VCaP (cell line): ENCODE measurements at regions not wholly inside any gene's neighbourhood (a gene's known extent, or its start where the extent isn't known, plus 50 kb on each side); places are given as distances from the start of the nearest gene placed in this dataset.
"Not testable (repeated sequence)": the region's sequence is repeated elsewhere in the genome, so short reads cannot be mapped to it uniquely, and the experiment has no call there.

Source experiments
- H3K27ac ChIP-seq: fragments of 450-650 bp; 2 replicates; pipeline ENCODE4 v1.5.1; 2017
- TF ChIP-seq, protein P1 (sequence below): fragments of 450-650 bp; conservative IDR thresholded peaks from 2 replicates; pipeline ENCODE4 v1.5.1; 2017; ENCODE audit warnings: mild to moderate bottlenecking, moderate library complexity

DNA sequence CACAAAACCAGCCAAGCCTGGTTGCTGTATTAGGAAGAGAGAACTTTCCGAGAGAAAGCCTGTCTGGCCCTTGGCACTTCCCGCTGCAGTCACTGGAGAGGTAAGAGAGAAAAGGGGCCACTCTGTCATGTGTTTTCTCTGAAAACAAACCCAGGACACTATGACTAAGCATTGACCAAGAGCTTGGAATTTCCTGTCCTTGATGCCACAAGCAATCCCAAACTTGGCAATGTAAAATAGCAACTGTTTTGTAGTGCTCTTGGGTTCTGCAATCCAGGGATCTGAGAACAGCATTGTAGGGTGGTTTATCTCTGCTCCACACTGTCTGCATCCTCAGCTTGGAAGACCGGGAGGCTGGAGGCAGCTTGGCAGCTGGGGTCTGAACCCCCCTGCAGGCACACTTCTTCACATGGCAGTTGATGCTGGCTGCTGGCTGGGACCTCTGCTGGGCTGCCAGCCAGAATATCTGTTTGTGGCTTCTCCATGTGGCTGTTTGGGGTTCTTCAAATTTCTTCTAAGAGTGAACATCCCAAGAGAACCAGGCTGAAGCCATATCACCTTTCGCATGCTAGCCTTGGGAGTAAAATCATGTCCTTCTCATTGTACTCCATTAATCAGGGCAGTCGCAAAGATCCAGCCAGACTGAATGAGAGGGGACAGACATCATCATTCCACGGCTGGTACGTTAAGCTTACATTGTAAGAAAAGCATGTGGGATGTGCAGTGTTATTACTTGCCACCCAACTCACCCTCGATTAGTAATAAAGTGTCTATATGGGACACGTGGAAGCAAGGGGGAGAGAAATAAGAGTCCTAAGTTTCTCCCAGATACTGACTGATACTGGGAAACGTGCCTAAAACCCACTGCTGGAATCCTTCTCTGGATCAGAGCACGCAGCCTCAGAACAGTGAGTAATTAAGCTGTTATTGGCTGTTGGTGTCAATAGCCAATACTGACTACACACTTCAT is 537.4 kb upstream of the B3GAT1 start:
- TF ChIP-seq, protein P1, sequence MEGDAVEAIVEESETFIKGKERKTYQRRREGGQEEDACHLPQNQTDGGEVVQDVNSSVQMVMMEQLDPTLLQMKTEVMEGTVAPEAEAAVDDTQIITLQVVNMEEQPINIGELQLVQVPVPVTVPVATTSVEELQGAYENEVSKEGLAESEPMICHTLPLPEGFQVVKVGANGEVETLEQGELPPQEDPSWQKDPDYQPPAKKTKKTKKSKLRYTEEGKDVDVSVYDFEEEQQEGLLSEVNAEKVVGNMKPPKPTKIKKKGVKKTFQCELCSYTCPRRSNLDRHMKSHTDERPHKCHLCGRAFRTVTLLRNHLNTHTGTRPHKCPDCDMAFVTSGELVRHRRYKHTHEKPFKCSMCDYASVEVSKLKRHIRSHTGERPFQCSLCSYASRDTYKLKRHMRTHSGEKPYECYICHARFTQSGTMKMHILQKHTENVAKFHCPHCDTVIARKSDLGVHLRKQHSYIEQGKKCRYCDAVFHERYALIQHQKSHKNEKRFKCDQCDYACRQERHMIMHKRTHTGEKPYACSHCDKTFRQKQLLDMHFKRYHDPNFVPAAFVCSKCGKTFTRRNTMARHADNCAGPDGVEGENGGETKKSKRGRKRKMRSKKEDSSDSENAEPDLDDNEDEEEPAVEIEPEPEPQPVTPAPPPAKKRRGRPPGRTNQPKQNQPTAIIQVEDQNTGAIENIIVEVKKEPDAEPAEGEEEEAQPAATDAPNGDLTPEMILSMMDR = no peak
- H3K27ac ChIP-seq = no peak overlapping the region

DNA sequence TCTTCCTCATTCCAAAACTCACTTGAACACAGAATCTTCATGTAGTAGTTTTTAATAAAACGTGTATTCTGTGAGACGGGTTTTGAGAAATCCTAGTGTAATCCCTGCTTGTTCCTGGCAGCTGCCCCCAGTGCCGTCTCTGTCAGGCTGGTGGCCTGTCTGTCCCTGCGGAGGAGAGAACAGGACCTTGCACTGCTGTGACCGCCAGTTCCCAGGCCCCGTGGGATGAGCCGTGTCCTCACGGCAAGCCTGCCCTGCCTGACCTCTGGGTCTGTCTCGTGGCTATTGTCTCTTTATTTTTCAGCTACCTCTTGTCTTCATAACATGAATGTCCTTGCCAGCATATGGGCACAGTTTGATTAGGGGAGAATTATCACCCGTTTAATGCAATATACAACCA is 535.5 kb upstream of the B3GAT1 start:
- TF ChIP-seq, protein P1 = no peak
- H3K27ac ChIP-seq = no peak overlapping the region

DNA sequence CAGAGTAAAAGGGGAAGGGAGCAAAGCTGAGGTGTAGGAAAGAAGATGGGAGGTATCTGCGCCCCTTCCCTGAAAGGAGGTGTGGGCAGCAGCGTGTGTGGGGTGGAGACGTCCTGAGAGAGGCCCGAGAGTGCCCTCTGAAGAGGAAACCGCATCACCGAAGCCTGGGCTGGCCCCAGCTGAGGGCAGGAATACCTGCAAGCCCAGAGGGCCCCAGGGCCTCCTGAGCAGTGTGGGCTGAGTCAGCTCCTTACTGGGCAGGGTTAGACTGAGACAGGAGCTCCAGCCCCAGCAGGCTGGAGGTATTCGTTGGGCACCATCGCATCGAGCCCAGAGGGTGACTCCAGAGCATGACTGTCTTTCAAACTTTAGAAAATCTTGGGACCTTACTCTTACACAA is 534.0 kb upstream of the B3GAT1 start:
- TF ChIP-seq, protein P1 = no peak
- no peak overlapping the region for H3K27ac ChIP-seq

DNA sequence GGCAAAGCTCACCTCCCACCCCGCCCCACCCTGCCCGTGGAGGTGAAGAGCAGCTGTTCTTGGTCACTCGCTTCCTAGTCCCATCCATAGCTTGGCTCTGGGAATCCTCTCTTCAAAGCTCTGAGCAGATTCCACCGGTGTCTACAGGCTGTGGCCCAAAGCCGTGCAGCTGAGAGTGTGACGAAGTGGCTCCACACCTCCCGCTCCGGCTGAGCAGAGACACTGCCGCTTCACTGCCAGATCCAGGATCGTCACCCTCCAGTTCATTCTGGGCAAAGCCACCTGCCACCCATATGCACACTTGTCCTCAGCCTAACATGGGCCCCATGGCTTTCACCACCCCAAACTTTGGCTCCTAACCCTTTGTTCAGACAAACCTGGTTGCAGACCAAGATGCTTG is 532.9 kb upstream of the B3GAT1 start:
- TF ChIP-seq, protein P1 = no peak

DNA sequence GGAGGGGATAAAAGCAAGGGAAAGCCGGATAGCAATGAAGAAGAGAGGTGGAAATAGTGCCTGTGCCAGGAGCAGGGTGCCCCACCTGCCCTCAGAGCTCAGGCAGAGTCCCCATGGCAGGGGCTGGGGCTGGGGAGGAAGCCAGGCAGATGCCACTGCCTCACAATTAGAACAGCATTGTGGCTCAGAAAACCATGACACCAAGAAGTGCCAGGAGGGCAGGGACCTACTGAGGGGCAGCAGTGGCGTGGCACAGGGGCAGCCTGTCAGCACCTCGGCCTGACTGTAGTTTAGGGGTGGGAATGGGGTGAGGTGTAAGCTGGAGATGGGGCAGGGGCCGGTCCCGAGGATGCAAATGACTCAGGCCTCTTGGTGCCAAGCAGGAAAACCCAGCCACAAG is 532.1 kb upstream of the B3GAT1 start:
- TF ChIP-seq, protein P1 = no peak
- no peak overlapping the region for H3K27ac ChIP-seq

More for the DNA sequence above, 532.9 kb upstream of the B3GAT1 start:
- no peak overlapping the region for H3K27ac ChIP-seq

DNA sequence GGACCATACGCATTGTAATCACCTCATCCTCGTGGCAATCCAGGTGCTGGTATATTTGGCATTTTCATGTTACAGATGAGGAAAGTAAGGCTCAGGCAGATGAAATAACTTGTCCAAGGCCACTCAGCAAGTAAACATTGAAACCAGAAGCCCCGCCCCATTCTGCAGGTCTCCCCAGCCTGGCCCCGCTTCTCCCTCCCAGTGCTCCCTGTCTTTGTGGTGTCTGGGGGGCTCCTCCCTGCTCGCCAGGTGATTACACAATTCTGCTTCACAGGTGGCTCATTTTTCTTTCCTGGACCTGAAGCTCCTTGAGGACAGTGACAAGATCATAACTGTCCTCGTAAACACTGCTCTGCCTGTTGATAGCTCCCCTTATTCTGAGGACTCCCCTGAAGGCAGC is 531.5 kb upstream of the B3GAT1 start:
- TF ChIP-seq, protein P1 = no peak
- H3K27ac ChIP-seq = no peak overlapping the region

DNA sequence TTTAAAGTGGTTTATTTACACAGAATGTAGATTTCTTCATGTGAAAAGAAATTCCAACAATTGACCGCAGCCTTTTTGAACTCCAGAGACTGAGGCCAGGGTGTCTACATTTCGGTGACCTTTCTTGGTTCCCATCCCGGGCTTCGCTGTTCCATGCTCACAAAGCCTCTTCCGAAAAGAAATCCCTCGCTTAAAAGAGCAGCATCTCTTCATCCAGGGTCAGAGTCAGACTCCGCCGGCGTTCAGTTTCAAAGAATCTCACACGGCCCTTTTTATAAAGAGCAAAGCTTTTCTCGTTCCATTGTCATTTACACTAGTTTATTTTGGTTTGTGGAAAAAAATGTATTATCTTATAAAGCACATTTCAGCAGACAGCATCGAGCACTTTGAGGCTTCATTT is 530.6 kb upstream of the B3GAT1 start:
- TF ChIP-seq, protein P1 = no peak
- H3K27ac ChIP-seq = no peak overlapping the region

DNA sequence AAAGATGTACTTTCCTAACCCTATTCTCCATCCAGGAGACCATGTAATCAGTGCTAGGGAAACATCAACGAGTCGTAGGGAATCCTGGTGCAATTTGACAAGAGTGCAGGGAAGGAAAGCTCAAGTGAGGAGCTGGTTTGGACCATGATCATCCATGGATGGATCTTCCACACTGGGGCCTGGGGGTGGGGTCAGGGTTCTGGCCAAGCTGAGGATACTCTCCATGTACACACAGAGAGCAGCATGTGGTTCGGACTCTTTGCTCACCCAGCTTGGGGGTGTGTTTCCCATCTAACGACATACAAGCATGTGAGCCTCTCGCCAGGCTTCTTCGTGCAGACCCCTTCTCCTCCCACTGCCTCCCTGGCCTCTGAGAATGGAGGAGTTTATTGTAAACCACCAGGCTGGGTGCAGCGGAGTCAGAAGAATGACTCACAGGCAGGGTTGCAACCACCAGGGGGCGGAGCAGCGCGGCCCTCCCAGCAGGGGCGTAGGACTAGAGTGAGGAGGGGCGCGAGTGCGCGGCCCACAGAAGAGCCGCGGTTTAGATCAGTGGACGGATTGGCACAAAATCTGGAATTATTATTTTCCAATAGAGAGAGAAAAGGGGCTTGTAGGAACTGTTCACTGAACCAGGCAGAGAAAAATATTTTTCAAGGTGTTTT is 530.0 kb upstream of the B3GAT1 start:
- not testable (repeated sequence) for H3K27ac ChIP-seq
